GM18508 (cell line): ENCODE measurements at regions not wholly inside any gene's neighbourhood (a gene's known extent, or its start where the extent isn't known, plus 50 kb on each side); places are given as distances from the start of the nearest gene placed in this dataset.
"Not testable (repeated sequence)": the region's sequence is repeated elsewhere in the genome, so short reads cannot be mapped to it uniquely, and the experiment has no call there.

ENCODE experiments used
- ATAC-seq: cut with Tn5 transposase; IDR thresholded peaks from one replicate; pipeline ENCODE4 v1.9.1; 2021; ENCODE audit warnings: moderate number of reproducible peaks; ENCODE audit not compliant: insufficient read depth, unreplicated experiment

- no peak for ATAC-seq
Measured at GRCh38 chr2:13481201-13481600, 764.5 kb downstream of the TRIB2 start.

- no peak for ATAC-seq
Measured at GRCh38 chr2:13485256-13485655, 768.5 kb downstream of the TRIB2 start.

- ATAC-seq: no peak
Measured at GRCh38 chr2:13488965-13489364, 772.2 kb downstream of the TRIB2 start.

GRCh38 chr2:13492262-13492661 is 775.5 kb downstream of the TRIB2 start:
- no peak for ATAC-seq

- no peak for ATAC-seq
Measured at GRCh38 chr2:13495051-13495450, 778.3 kb downstream of the TRIB2 start.

GRCh38 chr2:13504808-13505207 is 788.1 kb downstream of the TRIB2 start:
- peak; percentile 95 for ATAC-seq

GRCh38 chr2:13508671-13509070 is 791.9 kb downstream of the TRIB2 start:
- ATAC-seq: no peak

- no peak for ATAC-seq
Measured at GRCh38 chr2:13515254-13515653, 798.5 kb downstream of the TRIB2 start.

- no peak for ATAC-seq
Measured at GRCh38 chr2:13522096-13522495, 805.4 kb downstream of the TRIB2 start.

- ATAC-seq: peak; percentile 88
Measured at GRCh38 chr2:13522917-13523821, 806.4 kb downstream of the TRIB2 start.

- ATAC-seq: peak; percentile 27
Measured at GRCh38 chr2:13524492-13524891, 807.8 kb downstream of the TRIB2 start.

- not testable (repeated sequence) for ATAC-seq
Measured at GRCh38 chr2:13531735-13532410, 815.1 kb downstream of the TRIB2 start.

- ATAC-seq: not testable (repeated sequence)
Measured at GRCh38 chr2:13532781-13533523, 816.2 kb downstream of the TRIB2 start.

- ATAC-seq: no peak
Measured at GRCh38 chr2:13533524-13533922, 816.8 kb downstream of the TRIB2 start.

- no peak for ATAC-seq
Measured at GRCh38 chr2:13536941-13537340, 820.2 kb downstream of the TRIB2 start.

- no peak for ATAC-seq
Measured at GRCh38 chr2:13537771-13538349, 821.1 kb downstream of the TRIB2 start.

GRCh38 chr2:13539296-13539695 is 822.6 kb downstream of the TRIB2 start:
- ATAC-seq: no peak

- ATAC-seq: no peak
Measured at GRCh38 chr2:13542061-13542460, 825.3 kb downstream of the TRIB2 start.

GRCh38 chr2:13542642-13543041 is 825.9 kb downstream of the TRIB2 start:
- no peak for ATAC-seq

- peak; percentile 54 for ATAC-seq
Measured at GRCh38 chr2:13543550-13543949, 826.8 kb downstream of the TRIB2 start.
